ENCODE measurements at regions not wholly inside any gene's neighbourhood (a gene's known extent, or its start where the extent isn't known, plus 50 kb on each side); places are given as distances from the start of the nearest gene placed in this dataset.

DNA sequence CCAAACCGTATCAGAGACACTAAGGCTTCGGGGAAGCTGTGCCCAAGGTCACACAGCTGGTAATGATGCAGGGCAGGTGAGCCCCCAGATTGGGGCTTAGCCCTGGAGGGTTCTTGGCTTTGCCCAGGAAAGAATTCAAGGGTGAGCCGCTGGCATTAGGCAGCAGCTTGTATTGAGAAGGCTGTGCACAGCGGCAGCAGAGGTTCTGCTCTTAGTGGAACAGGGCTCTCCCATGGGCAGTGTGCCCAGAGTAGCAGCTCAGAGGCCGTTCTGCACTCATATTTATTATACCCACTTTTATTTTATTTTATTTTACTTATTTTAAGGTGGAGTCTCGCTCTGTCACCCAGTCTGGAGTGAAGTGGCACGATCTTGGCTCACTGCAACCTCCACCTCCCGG lies 85.8 kb upstream of the IER5L start:
- ATAC-seq (no peak), DNase-seq (no peak)
- Histone ChIP-seq H3K27me3 (ENCODE audit: low read length) (0 out of 2 replicates have a peak, but pooled peaks cover 3% of the 10 kb centered on the region), H3K4me3 (ENCODE audit: low read length) (no peak overlapping the region), H3K9me3 (ENCODE audit: low read length) (no peaks in the 10 kb centered on the region), H3K27ac (ENCODE audit: low read length) (no peak overlapping the region), H3K4me2 (ENCODE audit: low read length) (no peak overlapping the region), H3K9ac (ENCODE audit: low read length) (no peak overlapping the region), H3K9me2 (replicated peaks; ENCODE audit: low read length) (no peaks in the 10 kb centered on the region), H2AFZ (ENCODE audit: low read length) (no peak overlapping the region), H3K4me1 (ENCODE audit: insufficient read depth, low read length) (no peaks in the 10 kb centered on the region), H3F3A (ENCODE audit: low read length, unreplicated experiment) (no peaks in the 10 kb centered on the region), H3K79me2 (ENCODE audit: low read length) (no peaks in the 10 kb centered on the region), H4K20me1 (ENCODE audit: low read length) (no peaks in the 10 kb centered on the region), H3K36me3 (ENCODE audit: low read depth, low read length) (no peaks in the 10 kb centered on the region)
- no TSS peak for BruUV-seq (replicated peaks)
- ChIA-PET CTCF (interaction anchor here (0.7 kb wide), 1 partner anchor 65 kb away, joined by 6 read pairs; no protein-coding TSS in a partner anchor), POLR2A (ENCODE audit: unreplicated experiment) (no interaction called here)
- no peak for TF ChIP-seq EZH2phosphoT487 (IDR thresholded peaks at IDR 0.05; ENCODE audit: borderline replicate concordance, low read length)
- TF ChIP-seq EZH2 (IDR thresholded peaks at IDR 0.05; ENCODE audit: low read length, unreplicated experiment) = no peak
- TF ChIP-seq, protein P1, sequence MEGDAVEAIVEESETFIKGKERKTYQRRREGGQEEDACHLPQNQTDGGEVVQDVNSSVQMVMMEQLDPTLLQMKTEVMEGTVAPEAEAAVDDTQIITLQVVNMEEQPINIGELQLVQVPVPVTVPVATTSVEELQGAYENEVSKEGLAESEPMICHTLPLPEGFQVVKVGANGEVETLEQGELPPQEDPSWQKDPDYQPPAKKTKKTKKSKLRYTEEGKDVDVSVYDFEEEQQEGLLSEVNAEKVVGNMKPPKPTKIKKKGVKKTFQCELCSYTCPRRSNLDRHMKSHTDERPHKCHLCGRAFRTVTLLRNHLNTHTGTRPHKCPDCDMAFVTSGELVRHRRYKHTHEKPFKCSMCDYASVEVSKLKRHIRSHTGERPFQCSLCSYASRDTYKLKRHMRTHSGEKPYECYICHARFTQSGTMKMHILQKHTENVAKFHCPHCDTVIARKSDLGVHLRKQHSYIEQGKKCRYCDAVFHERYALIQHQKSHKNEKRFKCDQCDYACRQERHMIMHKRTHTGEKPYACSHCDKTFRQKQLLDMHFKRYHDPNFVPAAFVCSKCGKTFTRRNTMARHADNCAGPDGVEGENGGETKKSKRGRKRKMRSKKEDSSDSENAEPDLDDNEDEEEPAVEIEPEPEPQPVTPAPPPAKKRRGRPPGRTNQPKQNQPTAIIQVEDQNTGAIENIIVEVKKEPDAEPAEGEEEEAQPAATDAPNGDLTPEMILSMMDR (conservative IDR thresholded peaks at IDR 0.05; ENCODE audit: low read depth, low read length) = no peak
- intact Hi-C loops (cut with micrococcal nuclease) = no loop called here

DNA sequence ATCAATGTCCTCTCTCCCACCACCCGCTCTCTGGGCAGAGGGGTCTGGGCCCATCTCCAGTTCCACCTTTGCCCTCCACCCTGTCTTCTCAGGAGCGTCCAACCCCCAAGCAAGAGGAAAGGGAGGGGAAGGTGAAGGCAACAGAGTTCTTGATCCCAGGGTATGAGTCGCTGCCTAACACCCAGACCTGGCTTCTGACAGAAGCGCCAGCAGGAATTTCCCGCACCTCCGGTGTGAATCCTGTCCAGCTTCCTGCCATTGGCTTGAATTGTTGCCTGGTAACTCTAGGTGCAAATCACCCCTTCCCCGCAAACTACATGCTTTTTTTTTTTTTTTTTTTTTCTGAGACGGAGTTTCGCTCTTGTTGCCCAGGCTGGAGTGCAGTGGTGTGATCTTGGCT lies 84.2 kb upstream of the IER5L start:
- H3K27ac ChIP-seq (ENCODE audit: low read length) = no peak overlapping the region
- H3K27me3 ChIP-seq (ENCODE audit: low read length) = 0 out of 2 replicates have a peak, but pooled peaks cover 3% of the 10 kb centered on the region
- H3K79me2 ChIP-seq (ENCODE audit: low read length) = no peaks in the 10 kb centered on the region
- no peak overlapping the region for H2AFZ ChIP-seq (ENCODE audit: low read length)
- no peaks in the 10 kb centered on the region for H3K9me2 ChIP-seq (replicated peaks; ENCODE audit: low read length)
- ChIA-PET CTCF (no interaction called here), POLR2A (ENCODE audit: unreplicated experiment) (no interaction called here)
- ATAC-seq = no peak
- H3K4me3 ChIP-seq (ENCODE audit: low read length) = no peak overlapping the region
- no peaks in the 10 kb centered on the region for H3K4me1 ChIP-seq (ENCODE audit: insufficient read depth, low read length)
- no peak overlapping the region for H3K9ac ChIP-seq (ENCODE audit: low read length)
- no peaks in the 10 kb centered on the region for H3K36me3 ChIP-seq (ENCODE audit: low read depth, low read length)
- no peak for DNase-seq
- intact Hi-C loops (cut with micrococcal nuclease) = no loop called here
- no peaks in the 10 kb centered on the region for H3F3A ChIP-seq (ENCODE audit: low read length, unreplicated experiment)
- H3K4me2 ChIP-seq (ENCODE audit: low read length) = no peak overlapping the region
- H4K20me1 ChIP-seq (ENCODE audit: low read length) = no peaks in the 10 kb centered on the region
- no TSS peak for BruUV-seq (replicated peaks)
- no peaks in the 10 kb centered on the region for H3K9me3 ChIP-seq (ENCODE audit: low read length)
- TF ChIP-seq, protein P1 (conservative IDR thresholded peaks at IDR 0.05; ENCODE audit: low read depth, low read length) = no peak
- TF ChIP-seq EZH2phosphoT487 (IDR thresholded peaks at IDR 0.05; ENCODE audit: borderline replicate concordance, low read length) = no peak
- TF ChIP-seq EZH2 (IDR thresholded peaks at IDR 0.05; ENCODE audit: low read length, unreplicated experiment) = no peak

DNA sequence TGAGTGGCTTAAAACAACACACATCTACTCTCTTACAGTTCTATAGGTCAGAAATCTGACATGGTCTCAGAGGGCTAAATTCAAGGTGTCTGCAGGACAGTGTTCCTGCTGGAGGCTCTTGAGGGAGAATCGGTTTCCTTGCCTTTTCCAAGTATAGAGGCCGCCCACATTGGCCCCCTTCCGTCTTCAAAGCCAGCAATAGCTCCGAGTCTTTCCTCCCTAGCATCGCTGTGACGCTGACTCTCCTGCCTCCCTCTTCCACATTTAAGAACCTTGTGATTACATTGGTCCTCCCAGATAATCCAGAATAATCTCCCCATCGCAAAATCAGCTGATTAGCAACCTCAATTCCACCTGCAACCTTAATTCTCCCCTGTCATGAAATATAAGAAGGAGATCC lies 81.3 kb upstream of the IER5L start:
- H3K36me3 ChIP-seq (ENCODE audit: low read depth, low read length) = no peaks in the 10 kb centered on the region
- no peak overlapping the region for H2AFZ ChIP-seq (ENCODE audit: low read length)
- BruUV-seq (replicated peaks) = no TSS peak
- H3K27me3 ChIP-seq (ENCODE audit: low read length) = 0 out of 2 replicates have a peak, but pooled peaks cover 3% of the 10 kb centered on the region
- no peaks in the 10 kb centered on the region for H3F3A ChIP-seq (ENCODE audit: low read length, unreplicated experiment)
- no peak for TF ChIP-seq EZH2 (IDR thresholded peaks at IDR 0.05; ENCODE audit: low read length, unreplicated experiment)
- TF ChIP-seq EZH2phosphoT487 (IDR thresholded peaks at IDR 0.05; ENCODE audit: borderline replicate concordance, low read length) = no peak
- TF ChIP-seq, protein P1 (conservative IDR thresholded peaks at IDR 0.05; ENCODE audit: low read depth, low read length) = no peak
- ATAC-seq (no peak), DNase-seq (no peak)
- no peak overlapping the region for H3K4me2 ChIP-seq (ENCODE audit: low read length)
- no peak overlapping the region for H3K4me3 ChIP-seq (ENCODE audit: low read length)
- H3K27ac ChIP-seq (ENCODE audit: low read length) = no peak overlapping the region
- ChIA-PET CTCF (no interaction called here), POLR2A (ENCODE audit: unreplicated experiment) (no interaction called here)
- no peaks in the 10 kb centered on the region for H3K9me2 ChIP-seq (replicated peaks; ENCODE audit: low read length)
- H4K20me1 ChIP-seq (ENCODE audit: low read length) = no peaks in the 10 kb centered on the region
- H3K9ac ChIP-seq (ENCODE audit: low read length) = no peak overlapping the region
- no peaks in the 10 kb centered on the region for H3K79me2 ChIP-seq (ENCODE audit: low read length)
- intact Hi-C loops (cut with micrococcal nuclease) = no loop called here
- H3K4me1 ChIP-seq (ENCODE audit: insufficient read depth, low read length) = no peaks in the 10 kb centered on the region
- no peaks in the 10 kb centered on the region for H3K9me3 ChIP-seq (ENCODE audit: low read length)

All from PC-3 (cell line).